UCSD-AML1 (cell line): ENCODE measurements at regions not wholly inside any gene's neighbourhood (a gene's known extent, or its start where the extent isn't known, plus 50 kb on each side); places are given as distances from the start of the nearest gene placed in this dataset.

Experiments
- DNase-seq: peaks from one replicate; lab custom pipeline; 2025; ENCODE audit not compliant: unreplicated experiment; lab: John Stamatoyannopoulos, UW

GRCh38 chr6:91860541-91861335 is 1273.9 kb upstream of the MAP3K7 start:
- no peak for DNase-seq

GRCh38 chr6:91852252-91852651 is 1265.4 kb upstream of the MAP3K7 start:
- no peak for DNase-seq

- DNase-seq: no peak
Measured at GRCh38 chr6:91834813-91835212, 1247.9 kb upstream of the MAP3K7 start.

- no peak for DNase-seq
Measured at GRCh38 chr6:91827151-91827550, 1240.3 kb upstream of the MAP3K7 start.

GRCh38 chr6:91826128-91826527 is 1239.3 kb upstream of the MAP3K7 start:
- no peak for DNase-seq

- DNase-seq: no peak
Measured at GRCh38 chr6:91824331-91824730, 1237.5 kb upstream of the MAP3K7 start.

- DNase-seq: no peak
Measured at GRCh38 chr6:91822581-91822980, 1235.7 kb upstream of the MAP3K7 start.

GRCh38 chr6:91816335-91816734 is 1229.5 kb upstream of the MAP3K7 start:
- no peak for DNase-seq

GRCh38 chr6:91813641-91814040 is 1226.8 kb upstream of the MAP3K7 start:
- no peak for DNase-seq

GRCh38 chr6:91812596-91813274 is 1225.9 kb upstream of the MAP3K7 start:
- DNase-seq: no peak

- no peak for DNase-seq
Measured at GRCh38 chr6:91804981-91805380, 1218.1 kb upstream of the MAP3K7 start.

GRCh38 chr6:91802431-91802830 is 1215.6 kb upstream of the MAP3K7 start:
- no peak for DNase-seq

GRCh38 chr6:91796603-91797002 is 1209.7 kb upstream of the MAP3K7 start:
- no peak for DNase-seq

- DNase-seq: no peak
Measured at GRCh38 chr6:91788501-91788900, 1201.6 kb upstream of the MAP3K7 start.

GRCh38 chr6:91786474-91787184 is 1199.8 kb upstream of the MAP3K7 start:
- no peak for DNase-seq

- no peak for DNase-seq
Measured at GRCh38 chr6:91782802-91783201, 1195.9 kb upstream of the MAP3K7 start.

GRCh38 chr6:91781946-91782345 is 1195.1 kb upstream of the MAP3K7 start:
- no peak for DNase-seq

GRCh38 chr6:91780270-91780669 is 1193.4 kb upstream of the MAP3K7 start:
- DNase-seq: no peak

- DNase-seq: no peak
Measured at GRCh38 chr6:91761621-91762020, 1174.7 kb upstream of the MAP3K7 start.

- DNase-seq: no peak
Measured at GRCh38 chr6:91754691-91755090, 1167.8 kb upstream of the MAP3K7 start.

- no peak for DNase-seq
Measured at GRCh38 chr6:91751526-91751925, 1164.7 kb upstream of the MAP3K7 start.

- DNase-seq: no peak
Measured at GRCh38 chr6:91744566-91744965, 1157.7 kb upstream of the MAP3K7 start.
